ENCODE measurements at regions not wholly inside any gene's neighbourhood (a gene's known extent, or its start where the extent isn't known, plus 50 kb on each side); places are given as distances from the start of the nearest gene placed in this dataset.

DNA sequence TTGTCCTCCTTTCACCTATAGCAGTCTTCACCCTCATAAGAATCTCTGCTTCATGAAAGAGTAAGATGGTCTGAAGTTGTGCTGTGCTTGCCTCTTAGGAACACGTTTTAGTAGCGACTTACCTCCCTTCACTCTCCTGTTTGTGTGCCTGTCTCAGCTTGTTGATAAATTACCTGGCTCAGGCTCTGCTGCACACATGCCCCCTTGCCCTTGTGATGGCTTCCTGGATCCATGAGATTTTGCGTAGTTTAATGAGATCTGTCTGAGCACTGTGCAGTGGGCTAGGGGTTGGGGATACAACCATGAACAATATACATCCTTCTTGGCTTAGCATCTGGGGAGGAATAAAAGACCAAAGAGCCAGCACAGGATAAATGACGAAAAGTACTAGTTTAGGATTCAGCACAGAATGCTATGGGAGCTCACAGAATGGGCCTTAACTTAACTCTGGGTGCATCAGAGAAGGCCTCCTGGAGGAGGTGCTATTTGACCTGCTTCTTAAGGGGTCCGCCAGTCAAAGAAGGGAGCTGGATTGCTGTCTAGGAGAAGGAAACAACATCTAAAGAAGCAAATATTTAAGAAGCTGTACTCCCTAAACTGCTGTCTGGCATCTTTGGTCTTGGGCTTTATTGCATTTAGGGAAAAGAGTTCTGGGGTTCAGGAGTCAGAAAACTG lies 175.7 kb upstream of the PLXNA2 start:
- no peak for DNase-seq (ENCODE audit: low spot score)

DNA sequence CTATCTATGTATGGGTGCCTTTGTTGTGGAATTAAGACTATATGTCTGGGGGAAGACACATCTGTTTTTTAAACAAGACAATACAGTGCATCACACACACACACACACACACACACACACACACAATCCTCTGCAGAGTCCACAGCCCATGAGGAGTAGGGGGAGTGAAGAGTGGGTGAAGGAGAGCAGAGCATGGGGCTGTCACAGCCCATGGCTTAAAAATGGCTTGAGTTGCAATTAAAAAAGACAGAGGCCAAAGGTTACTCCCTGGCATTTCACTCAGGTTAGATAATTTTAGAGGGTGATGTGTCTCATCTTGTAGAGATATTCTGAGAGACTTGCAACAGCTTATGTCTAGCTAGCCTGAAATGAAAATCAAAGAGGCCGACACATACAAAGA lies 176.5 kb upstream of the PLXNA2 start:
- DNase-seq (ENCODE audit: low spot score) = no peak

- no peak for DNase-seq (ENCODE audit: low spot score)
Observed at GRCh38 chr1:208421486-208421885, 177.3 kb upstream of the PLXNA2 start.

GRCh38 chr1:208423526-208423925 lies 179.3 kb upstream of the PLXNA2 start:
- no peak for DNase-seq (ENCODE audit: low spot score)

GRCh38 chr1:208425096-208425495 lies 180.9 kb upstream of the PLXNA2 start:
- DNase-seq (ENCODE audit: low spot score) = no peak

- DNase-seq (ENCODE audit: low spot score) = no peak
Observed at GRCh38 chr1:208430220-208430619, 186.0 kb upstream of the PLXNA2 start.

DNA sequence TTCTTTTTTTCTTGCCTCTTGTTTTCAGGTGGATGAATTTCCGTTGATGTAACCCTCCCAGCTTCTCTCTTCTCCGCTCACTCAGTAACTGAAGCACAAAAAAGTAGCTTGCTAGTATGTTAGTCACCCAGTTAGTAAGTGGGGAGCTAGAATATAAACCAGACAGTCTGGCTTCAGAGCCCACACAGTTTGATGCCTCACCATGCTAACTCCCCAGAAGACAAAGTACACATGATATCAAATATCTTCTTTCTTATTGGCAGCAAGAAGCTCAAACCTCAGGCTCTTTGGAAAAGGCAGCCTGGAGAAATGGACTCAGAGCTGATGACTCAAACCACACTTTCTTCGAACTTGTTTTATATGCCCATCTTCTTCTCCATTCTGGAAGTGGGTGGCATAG lies 187.5 kb upstream of the PLXNA2 start:
- DNase-seq (ENCODE audit: low spot score) = peak; percentile 17

GRCh38 chr1:208432346-208432745 lies 188.2 kb upstream of the PLXNA2 start:
- DNase-seq (ENCODE audit: low spot score) = no peak

DNA sequence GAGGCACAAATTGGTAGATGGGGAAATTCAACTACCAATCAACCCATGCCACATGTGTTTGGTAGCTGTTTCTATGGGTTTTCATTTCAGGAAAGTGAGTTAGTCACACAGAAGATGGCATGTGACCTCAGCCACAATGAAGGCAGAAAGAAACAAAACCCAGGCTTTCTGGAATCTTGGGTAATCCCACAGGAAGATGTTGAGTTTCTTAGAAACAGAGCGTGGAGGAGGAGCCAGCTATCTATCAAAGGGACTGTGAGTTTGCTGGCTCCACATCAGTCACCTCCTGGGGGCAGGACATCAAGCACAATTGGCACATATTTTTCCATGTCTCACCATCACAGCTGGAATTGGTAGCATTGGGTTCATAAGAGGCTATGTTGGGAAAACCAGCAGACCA lies 188.9 kb upstream of the PLXNA2 start:
- DNase-seq (ENCODE audit: low spot score) = no peak

DNA sequence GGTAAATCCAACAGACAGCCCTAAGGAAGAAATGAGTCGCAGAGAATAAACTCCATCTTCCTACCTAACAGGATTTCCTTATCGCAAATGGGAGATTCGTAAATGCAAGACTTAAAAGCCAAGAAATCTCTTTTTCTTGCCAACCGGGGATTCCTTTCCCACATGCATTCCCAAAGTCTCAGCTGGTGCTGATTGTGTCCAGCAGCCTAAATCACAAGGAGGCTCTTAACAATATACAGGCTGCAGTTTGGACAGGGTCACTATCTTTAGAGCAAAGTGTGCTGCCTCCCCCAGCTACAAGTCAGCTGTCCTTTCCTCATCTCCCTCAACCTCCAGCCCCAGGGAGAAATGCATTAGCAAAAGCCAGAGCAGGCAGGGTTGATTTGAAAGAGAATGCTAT lies 189.8 kb upstream of the PLXNA2 start:
- no peak for DNase-seq (ENCODE audit: low spot score)

DNA sequence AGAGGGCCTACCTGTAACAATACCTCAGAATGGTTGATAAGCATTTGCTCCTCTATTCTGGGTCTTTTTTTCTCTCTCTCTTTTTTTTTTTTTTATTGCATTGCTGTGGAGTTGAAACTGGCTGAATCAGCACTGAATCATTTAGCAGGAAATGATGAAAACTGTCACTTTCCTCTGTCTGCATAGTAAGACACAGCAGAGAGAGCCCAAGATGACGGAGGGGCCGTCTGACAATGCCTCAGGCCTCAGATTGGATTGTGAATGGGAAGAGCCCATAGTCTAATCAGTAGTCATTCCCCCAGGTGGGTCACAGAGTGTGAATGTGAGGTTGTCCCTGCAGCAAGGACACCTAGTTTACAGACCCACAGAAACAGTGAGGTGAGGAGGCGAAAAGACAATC lies 193.2 kb upstream of the PLXNA2 start:
- no peak for DNase-seq (ENCODE audit: low spot score)

GRCh38 chr1:208438112-208438699 lies 194.0 kb upstream of the PLXNA2 start:
- DNase-seq (ENCODE audit: low spot score) = no peak

GRCh38 chr1:208445758-208446203 lies 201.6 kb upstream of the PLXNA2 start:
- DNase-seq (ENCODE audit: low spot score) = no peak

DNA sequence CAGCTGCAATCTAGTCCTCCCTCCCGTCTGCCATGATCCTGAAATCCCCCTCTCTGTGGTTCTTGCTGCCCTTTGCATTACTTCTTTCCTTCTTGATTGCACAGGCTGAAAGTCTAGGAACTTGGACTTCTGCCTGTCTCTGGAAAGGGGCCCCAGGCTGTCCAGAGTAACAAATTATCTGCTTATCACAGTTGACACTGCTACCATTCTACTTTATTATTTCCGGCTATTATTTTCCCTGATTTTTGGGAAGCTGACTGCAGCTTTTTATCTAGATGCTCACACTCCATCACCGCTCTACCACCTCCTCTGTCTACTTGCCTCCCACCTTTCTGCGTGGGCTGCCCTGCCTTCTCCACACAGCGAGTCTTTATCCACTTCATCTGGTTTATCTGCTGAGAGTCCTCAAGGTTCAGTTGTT lies 202.1 kb upstream of the PLXNA2 start:
- DNase-seq (ENCODE audit: low spot score) = no peak

GRCh38 chr1:208448425-208448824 lies 204.2 kb upstream of the PLXNA2 start:
- DNase-seq (ENCODE audit: low spot score) = no peak

DNA sequence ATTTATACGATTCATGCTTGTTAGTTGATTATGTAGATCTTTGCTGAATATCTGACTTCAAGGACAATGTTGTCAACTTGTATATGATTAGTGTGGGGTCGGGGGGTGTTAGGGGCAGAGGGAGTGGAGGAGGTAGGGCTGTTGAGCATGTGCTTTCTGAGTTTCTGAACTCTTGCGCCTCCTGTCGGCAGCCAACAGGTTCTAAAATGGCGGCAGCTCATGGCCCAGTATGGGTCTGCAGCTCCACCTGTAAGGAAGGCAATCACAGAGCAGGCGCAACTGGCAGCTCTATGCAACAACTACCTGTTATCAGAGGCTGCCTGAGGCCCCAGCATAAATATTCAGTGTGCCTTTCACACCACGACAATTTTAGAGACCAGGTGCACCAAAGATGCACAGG lies 205.8 kb upstream of the PLXNA2 start:
- no peak for DNase-seq (ENCODE audit: low spot score)

DNA sequence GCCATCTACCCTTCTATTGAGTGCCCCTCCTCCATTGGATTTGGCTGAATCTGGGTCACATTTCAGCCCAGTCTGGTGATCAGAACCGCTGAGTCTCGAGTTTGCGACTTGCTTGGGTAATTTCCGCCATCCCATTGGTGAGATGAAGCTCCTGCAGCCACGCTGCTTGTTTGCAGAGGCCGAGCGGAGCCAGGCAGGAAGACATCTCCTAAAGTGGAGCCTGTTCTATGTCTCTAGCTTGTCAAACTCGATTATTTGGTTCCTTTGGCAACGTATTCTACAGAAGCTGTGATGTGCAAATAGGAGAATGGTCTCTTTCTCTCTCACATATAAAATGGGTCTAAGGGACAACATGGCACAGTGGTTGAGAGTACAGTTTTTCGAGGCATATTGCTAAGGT lies 206.8 kb upstream of the PLXNA2 start:
- DNase-seq (ENCODE audit: low spot score) = no peak

DNA sequence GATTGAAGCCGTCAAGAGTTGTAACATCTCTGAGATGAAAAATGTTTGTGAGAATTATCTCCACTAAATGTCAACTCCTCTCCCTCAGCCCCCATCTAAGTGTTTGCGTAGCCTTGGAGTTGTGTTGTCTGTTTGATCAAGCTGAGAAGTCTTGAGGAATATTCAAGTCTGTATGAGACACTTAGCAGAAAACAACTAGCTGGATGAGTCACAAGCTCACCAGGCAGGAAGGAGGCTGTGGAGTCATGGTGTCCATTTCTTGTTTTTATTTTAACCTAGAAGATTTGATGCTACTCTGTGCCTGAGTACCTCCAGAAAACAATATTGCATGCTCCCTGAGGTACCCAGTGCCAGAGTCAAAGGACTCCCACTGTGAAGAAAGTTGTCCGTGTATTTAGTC lies 211.6 kb upstream of the PLXNA2 start:
- DNase-seq (ENCODE audit: low spot score) = no peak

DNA sequence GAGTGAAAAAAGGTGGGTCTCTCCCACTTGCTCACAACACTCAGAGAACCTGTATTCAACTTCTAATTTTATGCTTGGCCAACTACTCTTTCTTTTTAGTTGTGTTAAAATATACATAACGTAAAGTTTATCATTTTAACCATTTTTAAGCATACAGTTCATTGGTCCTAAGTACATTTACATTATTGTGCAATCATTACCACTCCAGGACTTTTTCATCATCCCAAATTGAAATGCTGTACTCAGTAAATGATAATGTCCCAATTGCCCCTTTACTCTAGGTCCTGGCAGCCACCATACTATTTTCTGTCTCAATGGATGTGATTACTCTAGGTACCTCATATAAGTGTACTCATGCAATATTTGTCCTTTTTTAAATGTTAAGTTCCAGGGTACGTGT lies 212.3 kb upstream of the PLXNA2 start:
- DNase-seq (ENCODE audit: low spot score) = no peak

DNA sequence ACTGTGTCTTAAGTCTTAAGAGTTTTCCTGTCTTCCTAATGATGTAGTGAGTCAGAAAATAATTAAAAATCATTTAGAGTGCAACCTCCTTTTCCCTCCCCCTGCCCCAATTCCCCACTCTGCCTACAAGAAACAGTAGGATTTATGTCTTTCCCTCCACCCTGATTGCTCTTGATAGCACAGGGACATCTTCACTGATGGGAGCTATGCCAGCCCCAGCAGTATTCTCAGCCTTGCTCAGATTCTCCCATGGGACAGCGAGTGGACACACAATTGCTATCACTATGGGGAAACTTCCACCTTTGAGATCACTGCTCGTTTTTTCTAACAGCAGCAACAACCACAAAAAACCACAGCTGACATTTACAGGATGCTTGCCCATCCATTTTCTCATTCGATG lies 216.6 kb upstream of the PLXNA2 start:
- no peak for DNase-seq (ENCODE audit: low spot score)

DNA sequence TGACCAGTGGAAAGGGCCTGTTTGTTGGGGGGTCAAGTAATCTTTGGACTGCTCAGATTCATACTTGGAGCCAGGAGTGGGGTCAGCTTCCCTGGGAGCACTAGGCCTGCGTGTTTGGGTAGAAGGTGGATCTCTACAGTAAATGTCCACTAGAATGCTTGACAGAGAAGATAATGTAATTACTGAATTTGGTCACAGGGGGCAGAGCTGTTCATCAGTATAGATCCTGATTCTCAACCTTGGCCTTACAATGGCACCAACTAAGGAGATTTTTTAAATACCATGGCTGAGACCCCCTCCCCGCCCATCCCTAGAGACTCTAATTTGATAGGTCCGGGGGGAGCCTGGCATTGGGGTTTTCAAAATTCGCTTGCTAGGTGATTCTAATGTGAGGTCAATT lies 217.5 kb upstream of the PLXNA2 start:
- DNase-seq (ENCODE audit: low spot score) = no peak

DNA sequence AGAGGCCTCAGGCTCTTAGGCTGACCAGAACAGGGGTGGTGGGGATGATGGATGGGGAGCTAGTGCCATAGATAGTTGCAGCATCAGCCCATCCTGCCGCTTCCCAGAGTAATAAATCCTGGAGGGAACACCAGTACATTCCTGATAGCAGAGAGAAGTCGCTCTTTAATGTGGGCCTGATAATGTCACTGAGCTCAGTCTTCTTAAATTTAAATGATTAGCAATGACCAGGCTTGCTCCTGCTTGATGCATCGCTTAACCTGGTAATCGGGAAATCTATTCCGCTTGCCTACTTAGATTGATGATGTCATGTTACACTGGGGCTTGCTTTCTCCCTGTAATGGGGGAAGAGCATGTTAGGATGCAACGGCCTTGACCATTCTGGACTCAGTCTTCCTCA lies 218.6 kb upstream of the PLXNA2 start:
- no peak for DNase-seq (ENCODE audit: low spot score)

- no peak for DNase-seq (ENCODE audit: low spot score)
Observed at GRCh38 chr1:208465266-208465665, 221.1 kb upstream of the PLXNA2 start.

Data from Ammon's horn (tissue), 1 donor.